A549 (cell line): ENCODE measurements at regions not wholly inside any gene's neighbourhood (a gene's known extent, or its start where the extent isn't known, plus 50 kb on each side); places are given as distances from the start of the nearest gene placed in this dataset.

Experiments used
- BHLHE40 ChIP-seq: IDR thresholded peaks from 2 replicates; pipeline ENCODE4 v1.6.1; 2012; ENCODE audit warnings: low read depth, low read length, inconsistent platforms
- CBX8 ChIP-seq: fragments of 200-600 bp; sonication (generic); IDR thresholded peaks from 2 replicates; pipeline ENCODE4 v1.6.1; 2016
- CTCF ChIP-seq: fragments of >200 bp; sonication (Bioruptor Twin); formaldehyde crosslinking; IDR thresholded peaks from 3 replicates; pipeline ENCODE4 v1.5.1; 2016
- EHF ChIP-seq: fragments of 250-450 bp; sonication (Bioruptor Pico); IDR thresholded peaks from 2 replicates; pipeline ENCODE4 v1.5.0; 2020; ENCODE audit warnings: mild to moderate bottlenecking
- EHMT2 ChIP-seq: fragments of 200-600 bp; sonication (generic); IDR thresholded peaks from 2 replicates; pipeline ENCODE4 v1.6.1; 2016; ENCODE audit warnings: antibody characterized with exemption, low read depth, mild to moderate bottlenecking, moderate library complexity
- ESRRA ChIP-seq: fragments of 150-350 bp; IDR thresholded peaks from 2 replicates; pipeline ENCODE4 v1.6.1; 2014; ENCODE audit warnings: mild to moderate bottlenecking, low read length, borderline replicate concordance
- HES2 ChIP-seq: fragments of >200 bp; sonication (Bioruptor Twin); formaldehyde crosslinking; IDR thresholded peaks from 2 replicates; pipeline ENCODE4 v1.6.1; 2016
- KDM1A ChIP-seq: fragments of 200-600 bp; sonication (generic); IDR thresholded peaks from 2 replicates; pipeline ENCODE4 v1.6.1; 2016; ENCODE audit warnings: low read depth, mild to moderate bottlenecking
- PHF8 ChIP-seq: fragments of 200-600 bp; sonication (generic); IDR thresholded peaks from 2 replicates; pipeline ENCODE4 v1.6.1; 2016; ENCODE audit warnings: low read depth, mild to moderate bottlenecking, antibody characterized with exemption, moderate library complexity, borderline replicate concordance
- RAD21 ChIP-seq, 2 experiments: fragments of >200 bp in 1 of 2; sonication (Bioruptor Twin) in 1 of 2; formaldehyde crosslinking in 1 of 2; IDR thresholded peaks in 1 of 2; conservative IDR thresholded peaks in 1 of 2; 2 replicates in 1 of 2; 3 replicates in 1 of 2; pipeline ENCODE4 v1.6.1; 2012 to 2018; ENCODE audit warnings: inconsistent platforms in 1 of 2
- RCOR1 ChIP-seq: fragments of 150-350 bp; IDR thresholded peaks from 2 replicates; pipeline ENCODE4 v1.6.1; 2014; ENCODE audit warnings: antibody characterized with exemption, low read length, low read depth
- TP53 ChIP-seq: fragments of 250-450 bp; sonication (Bioruptor Pico); IDR thresholded peaks from 2 replicates; pipeline ENCODE4 v1.5.0; 2021; ENCODE audit warnings: mild to moderate bottlenecking, moderate library complexity

- TF ChIP-seq CTCF (no peak), BHLHE40 (no peak), EHMT2 (no peak), KDM1A (no peak), RCOR1 (no peak), CBX8 (no peak), ESRRA (no peak), RAD21 (conservative IDR thresholded peaks at IDR 0.05 in 1 of 2, IDR thresholded peaks at IDR 0.05 in 1 of 2) (no peak), HES2 (no peak), TP53 (CRISPR knock-in tag) (no peak), EHF (CRISPR knock-in tag) (no peak), PHF8 (no peak)
Measured at GRCh38 chr17:77356109-77356689, 215.4 kb downstream of the SEC14L1 start.
